SK-N-SH (cell line): ENCODE measurements at regions not wholly inside any gene's neighbourhood (a gene's known extent, or its start where the extent isn't known, plus 50 kb on each side); places are given as distances from the start of the nearest gene placed in this dataset.

Experiments used
- CTCF ChIA-PET: fragments of 300-600, 350-600 bp; formaldehyde crosslinking; extraction: SDS; loops from one replicate; lab custom pipeline; 2021; lab: Yijun Ruan, JAX
- POLR2A ChIA-PET: fragments of 350-600 bp; sonication (Branson Sonifier 250); formaldehyde crosslinking; extraction: SDS; loops from one replicate; lab custom pipeline; 2020; ENCODE audit warnings: antibody characterized with exemption, inconsistent platforms; lab: Yijun Ruan, JAX
- DNase-seq: peaks from one replicate; pipeline ENCODE4 v3.0.0; 2012
- H2AFZ ChIP-seq: fragments of 200-600 bp; sonication (generic); 2 replicates; pipeline ENCODE4 v1.8.1; 2016; ENCODE audit warnings: antibody characterized with exemption, mild to moderate bottlenecking, low read depth
- H3F3A ChIP-seq: fragments of 200-600 bp; sonication (generic); replicated peaks from 2 replicates; pipeline ENCODE3; 2016; ENCODE audit warnings: antibody characterized with exemption, mild to moderate bottlenecking; ENCODE audit not compliant: insufficient read depth
- H3K27ac ChIP-seq, 2 experiments: fragments of 200-500 bp in 1 of 2; fragments of 200-600 bp in 1 of 2; sonication (Bioruptor generic) in 1 of 2; sonication (generic), shearing (Covaris generic) in 1 of 2; 2 replicates each; pipeline versions ENCODE4 v1.5.1 to v1.6.1; 2014 to 2016; ENCODE audit warnings: low read depth in 2 of 2, inconsistent platforms in 1 of 2, low read length in 1 of 2, mild to moderate bottlenecking in 1 of 2, mixed read lengths in 1 of 2
- H3K27me3 ChIP-seq: fragments of 200-600 bp; sonication (generic), shearing (Covaris generic); 2 replicates; pipeline ENCODE4 v1.6.1; 2016; ENCODE audit warnings: mixed run types; ENCODE audit not compliant: insufficient read depth
- H3K36me3 ChIP-seq, 2 experiments: fragments of 200-500 bp in 1 of 2; fragments of 200-600 bp in 1 of 2; sonication (Bioruptor generic) in 1 of 2; sonication (generic) in 1 of 2; replicated peaks in 1 of 2; 2 replicates each; pipeline versions ENCODE3 to v1.5.1; 2014 to 2016; ENCODE audit warnings: low read length in 1 of 2, mild to moderate bottlenecking in 1 of 2; ENCODE audit not compliant: insufficient read depth in 2 of 2, control insufficient read depth in 1 of 2
- H3K4me1 ChIP-seq, 2 experiments: fragments of 200-500 bp in 1 of 2; fragments of 200-600 bp in 1 of 2; sonication (Bioruptor generic) in 1 of 2; sonication (generic), shearing (Covaris generic) in 1 of 2; 2 replicates each; pipeline versions ENCODE4 v1.5.1 to v1.6.1; 2014 to 2016; ENCODE audit warnings: low read depth in 1 of 2, low read length in 1 of 2, mixed run types in 1 of 2; ENCODE audit not compliant: insufficient read depth in 2 of 2, control insufficient read depth in 1 of 2
- H3K4me2 ChIP-seq: fragments of 200-600 bp; sonication (generic), shearing (Covaris generic); 2 replicates; pipeline ENCODE4 v1.6.1; 2017; ENCODE audit warnings: mixed run types
- H3K4me3 ChIP-seq, 2 experiments: fragments of 200-500 bp in 1 of 2; fragments of 200-600 bp in 1 of 2; sonication (Bioruptor generic) in 1 of 2; sonication (generic), shearing (Covaris generic) in 1 of 2; 2 replicates each; pipeline versions ENCODE4 v1.5.1 to v1.8.1; 2014 to 2016; ENCODE audit warnings: low read depth in 2 of 2, inconsistent platforms in 1 of 2, low read length in 1 of 2, mild to moderate bottlenecking in 1 of 2, mixed read lengths in 1 of 2, moderate library complexity in 1 of 2
- H3K79me2 ChIP-seq: fragments of 200-600 bp; sonication (generic); 2 replicates; pipeline ENCODE4 v1.8.1; 2017; ENCODE audit warnings: mild to moderate bottlenecking; ENCODE audit not compliant: insufficient read depth
- H3K9ac ChIP-seq: fragments of 200-600 bp; sonication (generic); 2 replicates; pipeline ENCODE4 v1.6.1; 2017; ENCODE audit warnings: mixed run types
- H3K9me2 ChIP-seq: fragments of 200-600 bp; sonication (generic); 2 replicates; pipeline ENCODE4 v1.6.1; 2017; ENCODE audit warnings: mixed run types
- H3K9me3 ChIP-seq: fragments of 200-600 bp; sonication (generic); 2 replicates; pipeline ENCODE4 v1.6.1; 2017; ENCODE audit warnings: mixed run types, mild to moderate bottlenecking, moderate library complexity
- H4K20me1 ChIP-seq: fragments of 200-600 bp; sonication (generic); 2 replicates; pipeline ENCODE4 v1.6.1; 2017; ENCODE audit warnings: mild to moderate bottlenecking, mixed run types; ENCODE audit not compliant: insufficient read depth
- CHD2 ChIP-seq: fragments of 150-350 bp; IDR thresholded peaks from 2 replicates; pipeline ENCODE4 v1.6.1; 2018; ENCODE audit warnings: low read length; ENCODE audit not compliant: partially characterized antibody
- EP300 ChIP-seq, 2 experiments: IDR thresholded peaks; 2 replicates each; pipeline versions ENCODE4 v1.4.0 to v1.6.1; 2012; ENCODE audit warnings: borderline replicate concordance in 1 of 2, low read depth in 1 of 2, low read length in 1 of 2
- JUND ChIP-seq: IDR thresholded peaks from 2 replicates; pipeline ENCODE4 v1.4.0; 2012
- MEF2A ChIP-seq: IDR thresholded peaks from 2 replicates; pipeline ENCODE4 v1.4.0; 2012; ENCODE audit warnings: low read depth, borderline replicate concordance
- MXI1 ChIP-seq: IDR thresholded peaks from 2 replicates; pipeline ENCODE4 v1.6.1; 2012; ENCODE audit warnings: mild to moderate bottlenecking, low read depth, low read length, improper control_type of control experiment
- NFIC ChIP-seq: IDR thresholded peaks from 2 replicates; pipeline ENCODE4 v1.4.0; 2012; ENCODE audit warnings: borderline replicate concordance
- RCOR1 ChIP-seq: fragments of 150-350 bp; IDR thresholded peaks from 2 replicates; pipeline ENCODE4 v1.6.1; 2017; ENCODE audit warnings: antibody characterized with exemption, low read length
- RFX5 ChIP-seq: IDR thresholded peaks from 2 replicates; pipeline ENCODE4 v1.6.1; 2012; ENCODE audit warnings: mild to moderate bottlenecking, improper control_type of control experiment, low read length
- SMC3 ChIP-seq: IDR thresholded peaks from 2 replicates; pipeline ENCODE4 v1.6.1; 2012; ENCODE audit warnings: low read depth, low read length, improper control_type of control experiment
- TCF12 ChIP-seq: IDR thresholded peaks from 2 replicates; pipeline ENCODE4 v1.4.0; 2012
- TEAD4 ChIP-seq: IDR thresholded peaks from 2 replicates; pipeline ENCODE4 v1.4.0; 2012; ENCODE audit warnings: mild to moderate bottlenecking, borderline replicate concordance; ENCODE audit not compliant: insufficient read depth
- YY1 ChIP-seq: IDR thresholded peaks from 2 replicates; pipeline ENCODE4 v1.4.0; 2012; ENCODE audit warnings: low read depth, mild to moderate bottlenecking
- WGBS: methylation state at CpG from one replicate; pipeline ENCODE4 v1.1.6; 2017; ENCODE audit warnings: low lambda C conversion rate; 5-methylcytosine and 5-hydroxymethylcytosine counted together
- TF ChIP-seq, protein P1 (sequence below): IDR thresholded peaks from 2 replicates; pipeline ENCODE4 v1.4.0; 2012; ENCODE audit warnings: low read depth, borderline replicate concordance
- TF ChIP-seq, protein P2 (sequence below): IDR thresholded peaks from 2 replicates; pipeline ENCODE4 v1.6.1; 2012; ENCODE audit warnings: mild to moderate bottlenecking, low read depth, low read length, moderate library complexity
- TF ChIP-seq, protein P3 (sequence below): IDR thresholded peaks from 2 replicates; pipeline ENCODE4 v1.4.0; 2012; ENCODE audit warnings: low read depth, borderline replicate concordance

DNA sequence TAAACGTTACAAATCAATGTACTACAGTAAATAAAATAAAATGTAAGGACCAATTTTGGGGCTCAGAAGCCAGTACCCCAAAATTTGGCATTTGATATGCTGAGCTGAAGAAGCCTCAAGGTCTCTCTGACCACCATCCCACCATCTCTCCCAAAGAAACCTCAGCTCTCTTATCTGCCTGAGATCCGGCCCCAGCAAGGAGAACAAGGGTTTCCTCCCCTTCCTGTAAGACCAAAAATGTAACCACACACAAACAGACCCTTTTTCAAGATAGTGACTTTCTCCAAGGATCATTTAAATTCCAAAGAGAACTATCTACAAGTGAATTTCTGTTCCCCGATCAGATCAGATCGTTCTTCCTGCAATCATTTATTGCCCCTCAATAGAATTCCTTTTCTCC, 68.1 kb upstream of the SLC45A1 start:
- Histone ChIP-seq H3K9me3 (no peaks in the 10 kb centered on the region), H2AFZ (no peak overlapping the region), H3K9me2 (no peaks in the 10 kb centered on the region), H3K27ac (no peak overlapping the region), H4K20me1 (no peaks in the 10 kb centered on the region), H3K4me1 (no peaks in the 10 kb centered on the region), H3K27me3 (no peaks in the 10 kb centered on the region), H3K9ac (no peak overlapping the region), H3K79me2 (no peaks in the 10 kb centered on the region), H3F3A (no peaks in the 10 kb centered on the region), H3K36me3 (no peaks in the 10 kb centered on the region), H3K4me3 (no peak overlapping the region), H3K4me2 (no peak overlapping the region)
- ChIA-PET CTCF (no interaction called here), POLR2A (no interaction called here)
- DNase-seq, result no peak
- 90% methylated on average over 4 of the region's 4 CpGs for WGBS
- TF ChIP-seq, protein P1, sequence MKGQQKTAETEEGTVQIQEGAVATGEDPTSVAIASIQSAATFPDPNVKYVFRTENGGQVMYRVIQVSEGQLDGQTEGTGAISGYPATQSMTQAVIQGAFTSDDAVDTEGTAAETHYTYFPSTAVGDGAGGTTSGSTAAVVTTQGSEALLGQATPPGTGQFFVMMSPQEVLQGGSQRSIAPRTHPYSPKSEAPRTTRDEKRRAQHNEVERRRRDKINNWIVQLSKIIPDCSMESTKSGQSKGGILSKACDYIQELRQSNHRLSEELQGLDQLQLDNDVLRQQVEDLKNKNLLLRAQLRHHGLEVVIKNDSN, result no peak
- TF ChIP-seq TEAD4 (no peak), MXI1 (no peak), NFIC (no peak), MEF2A (no peak), EP300 (IDR thresholded peaks at IDR 0.05; ENCODE audit: borderline replicate concordance in 1 of 2, low read depth in 1 of 2, low read length in 1 of 2) (no peak), RCOR1 (no peak), YY1 (no peak), RFX5 (no peak), SMC3 (no peak), CHD2 (no peak), TCF12 (no peak), JUND (no peak)
- TF ChIP-seq, protein P2, sequence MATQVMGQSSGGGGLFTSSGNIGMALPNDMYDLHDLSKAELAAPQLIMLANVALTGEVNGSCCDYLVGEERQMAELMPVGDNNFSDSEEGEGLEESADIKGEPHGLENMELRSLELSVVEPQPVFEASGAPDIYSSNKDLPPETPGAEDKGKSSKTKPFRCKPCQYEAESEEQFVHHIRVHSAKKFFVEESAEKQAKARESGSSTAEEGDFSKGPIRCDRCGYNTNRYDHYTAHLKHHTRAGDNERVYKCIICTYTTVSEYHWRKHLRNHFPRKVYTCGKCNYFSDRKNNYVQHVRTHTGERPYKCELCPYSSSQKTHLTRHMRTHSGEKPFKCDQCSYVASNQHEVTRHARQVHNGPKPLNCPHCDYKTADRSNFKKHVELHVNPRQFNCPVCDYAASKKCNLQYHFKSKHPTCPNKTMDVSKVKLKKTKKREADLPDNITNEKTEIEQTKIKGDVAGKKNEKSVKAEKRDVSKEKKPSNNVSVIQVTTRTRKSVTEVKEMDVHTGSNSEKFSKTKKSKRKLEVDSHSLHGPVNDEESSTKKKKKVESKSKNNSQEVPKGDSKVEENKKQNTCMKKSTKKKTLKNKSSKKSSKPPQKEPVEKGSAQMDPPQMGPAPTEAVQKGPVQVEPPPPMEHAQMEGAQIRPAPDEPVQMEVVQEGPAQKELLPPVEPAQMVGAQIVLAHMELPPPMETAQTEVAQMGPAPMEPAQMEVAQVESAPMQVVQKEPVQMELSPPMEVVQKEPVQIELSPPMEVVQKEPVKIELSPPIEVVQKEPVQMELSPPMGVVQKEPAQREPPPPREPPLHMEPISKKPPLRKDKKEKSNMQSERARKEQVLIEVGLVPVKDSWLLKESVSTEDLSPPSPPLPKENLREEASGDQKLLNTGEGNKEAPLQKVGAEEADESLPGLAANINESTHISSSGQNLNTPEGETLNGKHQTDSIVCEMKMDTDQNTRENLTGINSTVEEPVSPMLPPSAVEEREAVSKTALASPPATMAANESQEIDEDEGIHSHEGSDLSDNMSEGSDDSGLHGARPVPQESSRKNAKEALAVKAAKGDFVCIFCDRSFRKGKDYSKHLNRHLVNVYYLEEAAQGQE, result no peak
- TF ChIP-seq, protein P3, sequence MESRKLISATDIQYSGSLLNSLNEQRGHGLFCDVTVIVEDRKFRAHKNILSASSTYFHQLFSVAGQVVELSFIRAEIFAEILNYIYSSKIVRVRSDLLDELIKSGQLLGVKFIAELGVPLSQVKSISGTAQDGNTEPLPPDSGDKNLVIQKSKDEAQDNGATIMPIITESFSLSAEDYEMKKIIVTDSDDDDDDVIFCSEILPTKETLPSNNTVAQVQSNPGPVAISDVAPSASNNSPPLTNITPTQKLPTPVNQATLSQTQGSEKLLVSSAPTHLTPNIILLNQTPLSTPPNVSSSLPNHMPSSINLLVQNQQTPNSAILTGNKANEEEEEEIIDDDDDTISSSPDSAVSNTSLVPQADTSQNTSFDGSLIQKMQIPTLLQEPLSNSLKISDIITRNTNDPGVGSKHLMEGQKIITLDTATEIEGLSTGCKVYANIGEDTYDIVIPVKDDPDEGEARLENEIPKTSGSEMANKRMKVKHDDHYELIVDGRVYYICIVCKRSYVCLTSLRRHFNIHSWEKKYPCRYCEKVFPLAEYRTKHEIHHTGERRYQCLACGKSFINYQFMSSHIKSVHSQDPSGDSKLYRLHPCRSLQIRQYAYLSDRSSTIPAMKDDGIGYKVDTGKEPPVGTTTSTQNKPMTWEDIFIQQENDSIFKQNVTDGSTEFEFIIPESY, result no peak
